ENCODE measurements at regions not wholly inside any gene's neighbourhood (a gene's known extent, or its start where the extent isn't known, plus 50 kb on each side); places are given as distances from the start of the nearest gene placed in this dataset.
A peak's percentile ranks its signal among the peaks of the same experiment; 100 is the strongest.
"Not testable (repeated sequence)": the region's sequence is repeated elsewhere in the genome, so short reads cannot be mapped to it uniquely, and the experiment has no call there.

- peak; percentile 50 for DNase-seq
Observed at GRCh38 chrX:135632353-135632752, 81.1 kb upstream of the CT45A1 start.

- DNase-seq, result no peak
Observed at GRCh38 chrX:135639066-135639780, 74.2 kb upstream of the CT45A1 start.

GRCh38 chrX:135643916-135644315 lies 69.5 kb upstream of the CT45A1 start:
- no peak for DNase-seq

GRCh38 chrX:135644624-135645023 lies 68.8 kb upstream of the CT45A1 start:
- no peak for DNase-seq

- no peak for DNase-seq
Observed at GRCh38 chrX:135649029-135649428, 64.4 kb upstream of the CT45A1 start.

GRCh38 chrX:135649561-135649960 lies 63.9 kb upstream of the CT45A1 start:
- DNase-seq, result peak; percentile 0

GRCh38 chrX:135651647-135652295 lies 61.7 kb upstream of the CT45A1 start:
- no peak for DNase-seq

GRCh38 chrX:135652602-135653001 lies 60.8 kb upstream of the CT45A1 start:
- no peak for DNase-seq

GRCh38 chrX:135657952-135658654 lies 55.3 kb upstream of the CT45A1 start:
- DNase-seq, result not testable (repeated sequence)
